Neural progenitor cell (in vitro differentiated cells): ENCODE measurements at regions not wholly inside any gene's neighbourhood (a gene's known extent, or its start where the extent isn't known, plus 50 kb on each side); places are given as distances from the start of the nearest gene placed in this dataset.
A peak's percentile ranks its signal among the peaks of the same experiment; 100 is the strongest.

ENCODE experiments used
- DNase-seq: peaks from one replicate; pipeline ENCODE4 v3.0.0-alpha.2; 2016; ENCODE audit warnings: low spot score
- H2AFZ ChIP-seq: fragments of 200-600 bp; sonication (generic); replicated peaks from 2 replicates; pipeline ENCODE4 v1.6.1; 2016; ENCODE audit warnings: antibody characterized with exemption
- H3F3A ChIP-seq: fragments of 200-600 bp; sonication (generic); 2 replicates; pipeline ENCODE4 v1.6.1; 2016; ENCODE audit warnings: antibody characterized with exemption, low read depth
- H3K27ac ChIP-seq: fragments of 200-600 bp; sonication (generic); 2 replicates; pipeline ENCODE4 v1.5.1; 2016; ENCODE audit warnings: mild to moderate bottlenecking
- H3K27me3 ChIP-seq: fragments of 200-600 bp; sonication (generic); 2 replicates; pipeline ENCODE4 v1.6.1; 2016; ENCODE audit warnings: mild to moderate bottlenecking, moderate library complexity
- H3K36me3 ChIP-seq: fragments of 200-600 bp; sonication (generic); 2 replicates; pipeline ENCODE4 v1.5.1; 2016
- H3K4me1 ChIP-seq: fragments of 200-600 bp; sonication (generic); 2 replicates; pipeline ENCODE4 v1.6.1; 2016; ENCODE audit warnings: mixed run types
- H3K4me2 ChIP-seq: fragments of 200-600 bp; sonication (generic); 2 replicates; pipeline ENCODE4 v1.6.1; 2016
- H3K4me3 ChIP-seq: fragments of 200-600 bp; sonication (generic); 2 replicates; pipeline ENCODE4 v1.5.1; 2016
- H3K79me2 ChIP-seq: fragments of 200-600 bp; sonication (generic); 2 replicates; pipeline ENCODE4 v1.6.1; 2016; ENCODE audit warnings: low read depth
- H3K9ac ChIP-seq: fragments of 200-600 bp; sonication (generic); 2 replicates; pipeline ENCODE4 v1.6.1; 2016
- H3K9me3 ChIP-seq: fragments of 200-600 bp; sonication (generic); 2 replicates; pipeline ENCODE4 v1.5.1; 2016; ENCODE audit warnings: low read depth
- H4K20me1 ChIP-seq: fragments of 200-600 bp; sonication (generic); 2 replicates; pipeline ENCODE4 v1.6.1; 2016; ENCODE audit warnings: low read depth
- H3K27ac Mint-ChIP-seq: 3 replicates; pipeline ENCODE4 v1.8.0; 2021; ENCODE audit warnings: mixed read lengths
- H3K27me3 Mint-ChIP-seq: 2 replicates; pipeline ENCODE4 v1.8.0; 2022; ENCODE audit warnings: low read depth, mild to moderate bottlenecking, inconsistent platforms, moderate library complexity, mixed read lengths; ENCODE audit not compliant: insufficient read depth
- H3K36me3 Mint-ChIP-seq: 3 replicates; pipeline ENCODE4 v1.8.0; 2021; ENCODE audit warnings: mixed read lengths
- H3K4me1 Mint-ChIP-seq: 3 replicates; pipeline ENCODE4 v1.8.0; 2021; ENCODE audit warnings: mixed read lengths
- H3K4me3 Mint-ChIP-seq: 3 replicates; pipeline ENCODE4 v1.8.0; 2021; ENCODE audit warnings: mild to moderate bottlenecking, moderate library complexity, mixed read lengths
- H3K9me3 Mint-ChIP-seq: 3 replicates; pipeline ENCODE4 v1.8.0; 2020; ENCODE audit warnings: mixed read lengths
- CTCF ChIP-seq: fragments of 200-600 bp; sonication (generic); IDR thresholded peaks from 2 replicates; pipeline ENCODE4 v1.5.1; 2017; ENCODE audit warnings: antibody characterized with exemption, mild to moderate bottlenecking
- EZH2 ChIP-seq: fragments of 200-600 bp; sonication (generic); IDR thresholded peaks from 2 replicates; pipeline ENCODE4 v1.6.1; 2017; ENCODE audit warnings: antibody characterized with exemption, mild to moderate bottlenecking, moderate library complexity
- EZH2phosphoT487 ChIP-seq: fragments of 200-600 bp; sonication (generic); IDR thresholded peaks from 2 replicates; pipeline ENCODE4 v1.6.1; 2017; ENCODE audit warnings: antibody characterized with exemption

DNA sequence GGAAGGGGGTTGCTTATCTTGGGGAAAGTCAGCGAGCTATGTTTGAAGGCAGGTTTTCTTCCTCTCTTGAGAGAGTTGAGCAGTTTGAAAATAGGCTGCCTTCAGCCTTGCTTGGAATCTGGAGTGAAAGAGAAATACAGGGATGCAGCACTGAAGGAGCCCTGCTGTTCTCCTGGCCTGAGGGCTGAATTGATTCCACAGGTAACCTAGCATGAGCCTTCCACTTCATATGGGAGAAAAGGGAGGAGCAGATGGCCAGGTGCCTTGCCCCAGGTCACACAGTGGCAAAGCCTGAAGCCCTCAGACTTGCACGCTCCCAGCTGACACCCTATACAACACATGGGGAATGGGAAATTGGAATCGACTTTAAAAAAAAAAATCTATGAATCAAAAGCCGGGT lies 88.0 kb upstream of the WLS start:
- Mint-ChIP-seq H3K4me1 (peaks cover 46% of the 10 kb centered on the region), H3K36me3 (no peaks in the 10 kb centered on the region), H3K9me3 (peaks cover 7% of the 10 kb centered on the region), H3K27ac (peak overlapping the region; percentile 70), H3K27me3 (peaks cover 4% of the 10 kb centered on the region), H3K4me3 (peak overlapping the region; percentile 28)
- Histone ChIP-seq H3K27ac (peak overlapping the region; percentile 80), H2AFZ (no peak overlapping the region), H3K4me2 (peak overlapping the region; percentile 67), H3K4me1 (peaks cover 23% of the 10 kb centered on the region), H3K79me2 (no peaks in the 10 kb centered on the region), H3K27me3 (no peaks in the 10 kb centered on the region), H3F3A (peaks cover 19% of the 10 kb centered on the region), H3K9me3 (no peaks in the 10 kb centered on the region), H3K36me3 (no peaks in the 10 kb centered on the region), H3K9ac (no peak overlapping the region), H4K20me1 (no peaks in the 10 kb centered on the region), H3K4me3 (peak overlapping the region; percentile 7)
- TF ChIP-seq EZH2, result no peak
- TF ChIP-seq CTCF, result no peak
- no peak for TF ChIP-seq EZH2phosphoT487
- peak; percentile 25 for DNase-seq

DNA sequence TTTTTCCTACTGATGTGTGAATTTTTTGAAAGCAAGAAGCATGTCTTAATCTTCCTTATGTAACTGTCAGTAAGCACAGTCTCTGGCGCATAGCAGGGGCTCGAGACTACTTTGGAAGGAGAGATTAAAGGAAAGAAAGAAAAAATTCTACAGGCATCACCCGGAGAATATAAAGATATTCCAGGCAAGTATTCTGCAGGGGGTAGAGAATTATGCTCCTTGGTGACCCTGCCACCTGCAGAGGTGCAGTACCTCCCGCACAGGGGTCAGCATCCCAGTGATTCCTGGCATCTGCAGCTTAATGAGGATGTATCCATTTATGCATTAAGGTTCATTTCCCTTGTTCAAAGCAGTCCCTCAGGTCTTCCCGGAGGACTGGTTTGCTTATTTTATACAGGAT lies 87.6 kb upstream of the WLS start:
- Mint-ChIP-seq H3K27me3 (peaks cover 4% of the 10 kb centered on the region), H3K9me3 (peaks cover 11% of the 10 kb centered on the region), H3K4me1 (peaks cover 49% of the 10 kb centered on the region), H3K27ac (peak overlapping the region; percentile 70), H3K36me3 (no peaks in the 10 kb centered on the region), H3K4me3 (peak overlapping the region; percentile 28)
- no peak for TF ChIP-seq EZH2phosphoT487
- TF ChIP-seq CTCF, result no peak
- no peak for TF ChIP-seq EZH2
- Histone ChIP-seq H3K27me3 (no peaks in the 10 kb centered on the region), H3K4me3 (peak overlapping the region; percentile 7), H3K27ac (peak overlapping the region; percentile 80), H2AFZ (no peak overlapping the region), H3K4me1 (peaks cover 26% of the 10 kb centered on the region), H3K4me2 (peak overlapping the region; percentile 67), H3K9ac (no peak overlapping the region), H3K36me3 (no peaks in the 10 kb centered on the region), H3F3A (peaks cover 19% of the 10 kb centered on the region), H3K79me2 (no peaks in the 10 kb centered on the region), H3K9me3 (no peaks in the 10 kb centered on the region), H4K20me1 (no peaks in the 10 kb centered on the region)
- DNase-seq, result peak; percentile 50

- Mint-ChIP-seq H3K27me3 (peaks cover 4% of the 10 kb centered on the region), H3K4me3 (no peak overlapping the region), H3K4me1 (peaks cover 55% of the 10 kb centered on the region), H3K27ac (no peak overlapping the region), H3K36me3 (no peaks in the 10 kb centered on the region), H3K9me3 (peaks cover 12% of the 10 kb centered on the region)
- no peak for DNase-seq
- peaks cover 44% of the 10 kb centered on the region for H3K4me1 ChIP-seq
- no peaks in the 10 kb centered on the region for H3K79me2 ChIP-seq
- no peak overlapping the region for H3K4me3 ChIP-seq
- H4K20me1 ChIP-seq, result no peaks in the 10 kb centered on the region
- TF ChIP-seq CTCF (no peak), EZH2phosphoT487 (no peak), EZH2 (no peak)
- no peak overlapping the region for H3K9ac ChIP-seq
- H3K27me3 ChIP-seq, result no peaks in the 10 kb centered on the region
- H3K36me3 ChIP-seq, result no peaks in the 10 kb centered on the region
- no peak overlapping the region for H3K4me2 ChIP-seq
- no peaks in the 10 kb centered on the region for H3K9me3 ChIP-seq
- peaks cover 27% of the 10 kb centered on the region for H3F3A ChIP-seq
- no peak overlapping the region for H2AFZ ChIP-seq
- no peak overlapping the region for H3K27ac ChIP-seq
These were observed 85.2 kb upstream of the WLS start for GRCh38 chr1:68317543-68317942.
